Hypothalamus (tissue), 51 donors: ENCODE measurements at regions not wholly inside any gene's neighbourhood (a gene's known extent, or its start where the extent isn't known, plus 50 kb on each side); places are given as distances from the start of the nearest gene placed in this dataset.
A peak's percentile ranks its signal among the peaks of the same experiment; 100 is the strongest.

Source experiments
- DNase-seq, 51 donors: peaks; one replicate each; lab custom pipeline; 2025; lab: John Stamatoyannopoulos, UW

DNA sequence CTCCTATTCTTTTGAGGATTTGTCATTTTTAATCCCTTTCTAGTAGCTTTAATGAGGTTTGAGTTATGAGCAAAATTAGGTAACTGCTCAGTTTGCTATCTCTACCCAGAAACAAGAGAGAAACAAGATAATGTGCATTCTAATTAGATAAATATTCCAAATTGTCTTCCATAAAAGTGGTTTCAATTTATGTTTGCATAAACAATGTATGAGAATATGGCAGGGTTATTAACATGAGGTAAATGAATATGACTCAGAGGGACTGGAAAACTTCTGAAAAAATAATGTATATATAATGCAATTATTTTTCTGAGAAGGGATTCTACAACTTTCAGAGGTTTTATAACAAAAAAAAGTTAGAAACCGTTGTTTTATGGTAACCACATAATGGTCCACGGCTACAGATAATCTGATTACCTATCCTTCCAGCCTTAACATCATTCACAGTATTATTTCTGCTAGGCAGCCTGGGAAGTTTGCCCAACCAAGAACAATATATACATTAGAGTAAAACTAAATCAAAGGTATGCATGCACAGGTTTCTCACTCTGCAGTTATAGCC, 101.2 kb downstream of the CRPPA start:
- no peak for DNase-seq

DNA sequence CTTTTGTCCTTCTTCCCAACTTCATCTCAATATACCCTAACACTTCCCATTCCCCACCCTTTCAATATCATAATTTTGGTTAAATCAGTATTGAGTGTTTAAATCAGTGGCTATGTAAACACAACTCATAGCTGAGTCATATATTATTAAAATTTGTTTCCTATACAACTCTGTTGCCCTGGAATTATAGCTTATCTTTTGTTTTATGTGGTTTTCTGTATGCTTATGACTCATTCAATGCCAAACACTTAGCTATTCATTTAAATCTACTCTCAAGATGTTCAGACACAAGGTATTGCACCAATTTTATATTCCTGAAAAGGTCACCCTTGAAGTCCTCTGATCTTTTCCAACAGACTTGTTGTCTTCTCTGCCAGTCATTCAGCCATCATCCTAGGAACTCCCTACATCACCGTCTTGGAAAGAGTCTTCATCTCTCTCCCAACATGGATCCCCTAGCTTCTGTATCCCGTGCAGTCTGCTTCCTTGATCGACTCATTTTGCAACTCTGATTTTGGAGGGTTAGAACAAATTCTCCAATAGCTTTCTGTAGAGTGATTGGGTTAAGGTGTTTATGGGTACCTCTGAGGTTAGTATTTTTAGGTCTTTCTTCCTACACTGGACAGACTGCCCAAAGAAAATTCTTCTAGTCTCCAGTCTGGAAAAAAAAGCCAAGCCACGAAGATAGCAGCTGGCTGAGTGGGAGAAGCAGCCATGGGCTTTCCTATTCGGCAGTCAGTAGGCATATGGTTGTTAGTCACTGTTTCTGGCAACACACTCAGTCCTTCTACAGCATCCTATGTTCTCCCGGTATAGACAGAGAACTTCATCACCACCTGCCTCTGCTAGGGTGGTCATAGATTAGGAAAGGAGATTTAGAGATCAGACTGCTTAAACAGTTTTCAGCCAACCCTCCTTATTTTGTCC, 102.1 kb downstream of the CRPPA start:
- DNase-seq, result peak in 1 of 51 donors; percentile 27

DNA sequence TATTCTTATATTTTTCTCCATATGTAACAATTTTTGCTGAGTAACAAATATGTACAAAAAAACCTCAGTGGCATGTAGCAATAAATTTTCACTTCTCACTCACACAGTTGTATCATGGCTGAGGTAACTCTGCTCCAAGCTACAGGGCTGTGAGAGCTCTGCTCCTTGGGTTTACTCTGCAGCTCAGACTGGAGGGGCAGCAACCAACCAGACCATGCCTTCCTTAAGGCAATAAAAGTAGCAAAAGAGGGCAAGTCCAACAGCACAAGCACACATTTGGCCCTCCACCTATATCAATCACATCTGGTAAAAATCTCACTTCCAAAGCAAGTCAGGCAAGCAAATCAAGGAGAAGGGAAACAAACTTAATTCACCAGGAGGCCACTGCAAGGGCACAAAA, 102.9 kb downstream of the CRPPA start:
- no peak for DNase-seq

DNA sequence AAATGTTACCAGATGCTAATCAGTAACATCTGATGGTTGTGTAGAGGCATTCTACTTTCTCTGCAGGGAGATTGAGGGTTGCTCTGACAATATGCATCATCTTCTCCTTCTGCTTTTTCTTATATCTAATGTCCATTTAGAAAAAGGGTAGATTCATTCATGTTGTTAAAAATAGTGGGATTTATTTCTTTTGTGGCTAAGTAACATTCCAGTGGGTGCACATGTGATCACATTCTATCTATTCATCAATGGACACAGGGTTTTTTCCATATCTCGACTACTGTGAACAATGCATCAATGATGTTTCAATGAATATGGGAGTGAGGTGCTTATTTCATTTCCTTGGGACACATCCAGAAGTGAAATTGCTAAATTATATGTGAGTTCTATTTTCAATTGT, 103.9 kb downstream of the CRPPA start:
- DNase-seq, result no peak

DNA sequence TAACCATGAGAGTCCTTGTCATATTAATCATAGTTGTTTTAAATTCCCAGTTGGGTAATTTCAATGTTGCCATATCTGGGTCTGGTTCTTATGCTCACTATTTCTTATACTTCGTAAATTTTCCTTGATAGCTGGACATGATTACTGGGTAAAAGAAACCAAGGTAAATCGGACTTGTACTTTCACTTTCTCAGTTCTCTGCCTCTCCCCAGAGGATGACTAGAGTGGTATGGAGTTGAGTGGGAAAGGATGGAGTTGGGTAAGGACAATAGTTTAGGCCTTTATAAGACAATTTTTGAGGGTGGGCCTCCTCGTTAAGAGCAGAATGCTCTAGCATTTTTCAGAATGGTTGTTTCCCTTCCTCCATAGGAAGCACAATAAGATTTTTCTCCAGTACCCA, 106.1 kb downstream of the CRPPA start:
- no peak for DNase-seq

DNA sequence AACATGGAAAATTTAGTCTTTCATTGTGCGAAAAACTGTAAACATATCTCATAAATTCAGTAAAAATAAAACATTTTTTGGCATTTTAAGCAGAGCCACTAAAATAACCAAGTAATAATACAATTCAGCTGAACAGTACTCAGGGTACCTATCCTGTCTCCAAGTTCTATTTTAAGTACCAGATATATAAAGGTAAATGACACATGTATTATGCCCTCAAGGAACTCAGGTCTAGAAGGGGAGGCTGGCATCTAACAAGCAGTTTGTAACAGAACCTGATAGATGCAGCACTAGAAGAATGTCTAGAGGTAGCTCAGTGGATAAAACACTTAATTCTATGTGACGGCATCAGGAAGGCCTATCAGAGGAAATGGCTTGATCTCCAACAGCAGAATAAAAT, 112.2 kb downstream of the CRPPA start:
- no peak for DNase-seq

DNA sequence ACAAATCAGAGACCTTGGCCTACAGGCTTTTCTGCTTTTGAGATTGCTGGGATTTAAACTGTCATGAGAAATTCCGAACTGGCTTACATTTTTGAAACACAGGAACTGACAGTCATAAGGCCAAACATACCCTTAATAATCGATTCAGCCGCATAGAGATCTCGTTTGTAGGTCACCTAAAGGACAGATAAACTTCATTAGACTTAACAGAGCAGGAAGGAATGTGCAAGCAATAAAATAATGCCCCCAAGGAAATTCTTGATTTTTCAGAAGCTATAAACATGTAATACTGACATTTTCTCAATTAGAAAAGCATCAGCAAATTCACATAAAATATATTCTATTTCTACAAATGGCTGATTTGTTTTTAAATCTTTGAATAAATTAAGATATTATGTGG, 120.0 kb downstream of the CRPPA start:
- DNase-seq, result no peak

DNA sequence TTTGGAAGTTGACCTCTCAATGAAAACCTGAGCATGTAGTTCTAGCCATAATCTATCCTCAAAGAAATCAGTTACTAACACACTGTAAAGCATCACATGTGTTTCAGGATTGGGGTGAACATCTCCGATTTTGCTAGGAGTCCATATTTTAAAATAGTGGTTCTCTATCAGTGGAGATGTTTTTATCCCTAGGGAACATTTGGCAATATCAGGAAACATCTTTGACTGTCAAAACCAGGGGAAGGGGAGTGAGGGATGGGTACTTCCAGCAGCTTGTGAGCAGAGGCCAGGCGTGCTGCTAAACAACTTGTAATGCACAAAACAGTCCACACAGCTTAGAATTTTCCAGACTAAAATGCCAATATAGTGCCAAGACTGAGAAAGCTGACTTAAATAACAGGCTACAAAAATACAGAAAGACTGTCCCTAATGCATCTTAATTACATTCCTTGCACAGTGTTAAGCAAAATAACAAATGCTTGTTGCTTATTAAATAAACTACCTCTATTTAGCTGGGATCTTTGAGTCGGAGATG, 120.9 kb downstream of the CRPPA start:
- no peak for DNase-seq

DNA sequence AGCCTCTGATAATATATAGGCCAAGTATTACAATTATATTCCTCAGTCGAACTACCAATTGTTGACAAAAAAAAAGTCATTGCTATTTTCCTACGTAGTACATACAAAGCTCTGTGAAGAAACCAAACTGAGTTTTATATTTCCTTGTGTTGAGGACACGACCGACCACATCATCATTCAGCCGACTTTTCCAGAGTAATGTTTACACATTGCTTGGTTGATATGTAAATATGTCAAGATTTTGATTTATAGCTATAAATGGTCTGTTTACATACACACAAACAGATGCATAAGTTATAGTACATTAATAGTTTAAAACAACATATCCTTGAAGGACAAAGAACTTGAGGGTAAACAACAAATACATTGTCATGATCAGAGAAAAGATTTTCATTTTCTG, 121.5 kb downstream of the CRPPA start:
- DNase-seq, result no peak

DNA sequence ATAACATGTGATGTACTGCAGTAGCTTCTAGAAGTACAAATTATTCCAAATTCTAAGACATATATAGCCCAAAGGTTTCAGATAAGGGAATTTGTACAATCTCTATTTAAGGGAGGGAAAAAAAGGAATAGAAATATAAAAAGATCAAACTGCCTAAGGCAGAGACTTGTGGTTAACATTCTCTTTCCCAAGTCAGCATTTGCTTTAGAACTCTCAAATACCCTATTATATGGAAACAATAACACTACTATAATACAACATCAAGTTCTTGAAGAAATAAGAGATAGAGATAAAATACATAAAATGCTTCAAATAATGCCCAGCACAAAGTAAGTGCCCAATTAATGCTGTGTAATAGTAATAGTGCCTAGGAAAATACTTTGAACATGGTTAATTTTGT, 123.1 kb downstream of the CRPPA start:
- DNase-seq, result no peak

DNA sequence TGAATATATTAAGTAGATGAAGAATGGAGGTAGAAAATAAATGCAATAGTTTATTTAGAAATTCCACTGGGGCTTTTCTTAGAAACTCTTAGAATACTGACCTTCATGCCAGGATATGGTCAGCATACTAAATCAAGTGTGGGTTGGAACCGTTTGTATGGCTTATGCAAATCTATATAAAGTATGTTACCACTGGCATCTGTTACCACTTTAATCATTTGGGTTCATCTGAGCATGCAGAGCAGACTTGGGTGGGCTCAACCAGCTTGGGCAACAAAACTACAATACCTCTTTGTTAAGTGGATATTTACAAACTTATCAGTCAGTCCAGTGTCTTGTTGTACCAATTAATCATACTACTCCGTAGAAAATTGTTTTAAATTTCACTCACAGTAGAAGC, 125.8 kb downstream of the CRPPA start:
- no peak for DNase-seq

DNA sequence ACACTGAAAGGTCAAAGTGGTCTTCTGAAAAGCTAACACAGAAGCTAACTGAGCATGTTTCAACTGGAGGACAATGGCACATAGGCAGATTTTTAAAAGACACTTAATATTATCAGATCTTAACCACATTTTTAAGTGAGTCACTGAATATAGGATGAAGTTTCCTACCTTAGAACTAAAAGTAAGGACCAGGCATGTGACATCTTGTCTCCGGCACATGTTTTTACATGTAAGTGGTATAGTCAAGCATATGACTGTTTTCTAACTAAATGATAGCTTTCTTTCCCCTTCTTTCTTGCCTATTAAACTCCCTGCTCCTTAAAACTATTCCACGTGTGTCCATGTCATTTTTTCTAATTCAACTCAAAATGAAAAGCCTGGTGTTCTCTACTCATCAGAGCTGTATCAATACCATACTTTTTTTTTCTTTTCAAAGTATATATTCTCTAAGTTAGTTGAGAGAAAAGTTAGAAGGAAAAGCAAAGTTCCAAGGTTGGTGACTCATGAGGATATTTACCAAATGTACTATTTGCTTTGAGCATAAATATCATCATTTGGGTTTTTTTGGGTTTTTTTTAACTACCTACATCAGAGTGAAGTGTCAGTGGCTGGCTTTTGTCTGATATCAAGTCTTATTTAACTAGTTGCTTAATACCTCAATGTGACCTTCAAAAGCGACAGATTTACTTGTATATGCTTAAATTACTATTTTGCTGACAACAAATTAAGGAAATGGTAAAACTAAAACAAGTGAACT, 127.5 kb downstream of the CRPPA start:
- no peak for DNase-seq

DNA sequence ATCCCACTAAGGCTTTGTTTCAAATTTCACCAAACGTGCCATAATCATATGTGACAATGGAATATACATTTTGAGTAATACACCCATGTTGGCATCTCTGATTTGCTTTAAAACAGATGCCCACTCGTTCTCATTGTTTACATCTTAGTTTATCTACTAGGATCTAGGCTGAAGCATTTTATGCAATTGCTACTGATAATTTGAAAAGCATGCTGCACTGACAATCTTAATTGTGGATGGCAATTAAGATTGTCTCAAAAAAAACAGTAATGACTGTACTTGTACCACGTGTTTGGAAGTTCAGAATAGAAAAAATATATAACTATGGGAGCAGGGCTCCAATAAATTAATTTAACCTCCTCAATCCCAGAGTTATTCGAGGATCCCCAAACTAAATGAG, 136.8 kb downstream of the CRPPA start:
- DNase-seq, result no peak

DNA sequence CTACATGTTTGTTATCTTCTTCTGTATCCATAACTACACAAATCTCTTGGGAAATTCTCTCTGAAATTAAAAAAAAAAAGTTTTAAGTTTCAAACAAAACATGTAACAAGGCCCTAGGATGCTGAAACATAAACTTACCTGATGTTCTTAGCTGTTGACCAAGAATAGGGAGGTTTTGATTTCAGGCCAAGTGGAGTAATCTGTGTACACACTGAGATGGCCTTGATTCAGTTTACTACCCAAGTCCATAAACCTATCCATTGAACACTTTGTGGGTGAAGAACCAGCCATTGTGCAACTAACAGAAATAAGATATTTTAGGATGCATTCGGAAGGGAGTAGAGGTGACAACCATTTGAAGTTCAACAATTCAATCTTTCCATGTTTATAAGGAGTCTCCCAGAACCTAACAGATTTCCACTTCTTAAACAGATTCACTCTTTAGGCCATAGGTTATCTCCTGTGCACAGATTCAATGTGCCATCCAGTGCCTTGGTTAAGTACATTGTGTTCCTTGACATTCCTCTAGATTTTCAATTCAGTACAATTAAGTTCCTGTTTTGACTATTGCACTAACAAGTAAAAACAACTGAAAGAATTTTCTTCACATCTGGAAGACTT, 143.1 kb downstream of the CRPPA start:
- DNase-seq, result no peak

DNA sequence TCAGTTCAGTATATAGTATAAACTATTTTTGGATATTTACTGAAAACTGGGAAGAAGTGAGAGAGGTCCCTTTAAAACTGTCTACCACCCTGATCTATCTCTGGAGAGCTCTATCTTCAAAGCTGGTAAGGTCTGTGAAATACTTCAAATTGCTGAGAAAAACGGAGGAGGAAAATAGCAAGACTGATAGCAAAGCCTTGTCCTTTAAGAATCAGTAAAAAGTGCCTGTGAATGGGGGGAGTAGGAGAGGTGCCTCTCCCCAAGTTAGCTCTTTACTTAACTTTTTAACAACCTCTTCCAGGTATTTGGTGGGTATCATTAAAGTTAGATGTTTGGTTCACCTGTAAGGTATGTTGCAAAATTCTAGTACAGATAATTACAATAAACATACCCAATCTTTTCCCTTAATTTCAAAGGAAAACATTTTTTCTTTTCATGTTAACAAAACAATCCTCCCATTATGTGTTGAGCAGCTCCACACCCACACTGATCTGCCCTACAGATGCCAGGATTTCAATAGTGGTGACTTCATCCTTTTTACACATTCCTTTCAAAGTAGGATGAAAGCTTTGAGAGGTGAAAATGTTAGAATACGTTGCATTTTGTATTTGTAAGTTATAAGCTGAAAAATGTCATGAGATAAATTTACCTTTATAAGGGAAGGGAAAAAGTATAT, 149.2 kb downstream of the CRPPA start:
- peak in 1 of 51 donors; percentile 2 for DNase-seq

DNA sequence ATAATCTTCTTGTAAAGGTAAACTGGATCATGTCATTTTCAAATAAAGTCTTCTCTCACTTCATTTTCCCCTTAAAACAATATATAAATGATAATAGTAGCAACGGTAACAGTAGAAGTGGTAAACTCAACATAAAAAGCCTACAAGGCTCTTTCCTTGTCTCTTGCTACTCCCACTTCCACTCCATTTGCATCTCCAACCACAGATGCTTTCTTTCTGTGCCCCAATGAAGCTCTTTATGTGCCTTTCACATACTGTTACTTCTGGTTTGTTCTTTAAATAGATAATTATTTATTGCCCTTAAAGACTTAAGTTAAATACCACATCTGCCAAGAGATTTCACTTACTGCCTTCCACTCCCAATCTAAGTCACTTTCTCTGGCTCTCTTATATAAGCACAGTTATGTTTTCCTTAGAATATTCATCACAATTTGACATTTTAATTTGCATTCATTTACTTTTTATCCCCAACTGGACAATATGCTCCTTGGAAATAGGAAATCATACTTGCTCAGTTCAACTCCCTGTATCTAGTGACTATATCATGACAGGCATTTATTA, 149.9 kb downstream of the CRPPA start:
- no peak for DNase-seq

DNA sequence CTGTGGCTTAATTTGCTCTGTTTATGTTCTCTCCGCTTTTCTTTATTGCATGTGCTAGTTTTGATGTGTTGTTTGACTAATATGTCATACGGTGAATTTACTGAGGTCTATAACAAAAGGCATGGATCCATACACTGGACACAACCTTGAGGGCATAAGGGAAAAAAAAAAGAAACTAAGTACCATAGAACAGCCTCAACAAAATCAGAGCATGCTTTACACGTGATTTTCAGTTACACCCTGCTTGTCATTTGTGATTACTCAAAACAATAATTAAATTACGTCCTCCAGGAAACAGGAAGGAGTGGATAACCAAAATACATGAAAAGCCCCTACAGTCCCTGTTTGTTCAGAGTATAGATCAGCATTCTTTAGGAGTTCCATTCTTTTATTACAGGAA, 150.5 kb downstream of the CRPPA start:
- no peak for DNase-seq

DNA sequence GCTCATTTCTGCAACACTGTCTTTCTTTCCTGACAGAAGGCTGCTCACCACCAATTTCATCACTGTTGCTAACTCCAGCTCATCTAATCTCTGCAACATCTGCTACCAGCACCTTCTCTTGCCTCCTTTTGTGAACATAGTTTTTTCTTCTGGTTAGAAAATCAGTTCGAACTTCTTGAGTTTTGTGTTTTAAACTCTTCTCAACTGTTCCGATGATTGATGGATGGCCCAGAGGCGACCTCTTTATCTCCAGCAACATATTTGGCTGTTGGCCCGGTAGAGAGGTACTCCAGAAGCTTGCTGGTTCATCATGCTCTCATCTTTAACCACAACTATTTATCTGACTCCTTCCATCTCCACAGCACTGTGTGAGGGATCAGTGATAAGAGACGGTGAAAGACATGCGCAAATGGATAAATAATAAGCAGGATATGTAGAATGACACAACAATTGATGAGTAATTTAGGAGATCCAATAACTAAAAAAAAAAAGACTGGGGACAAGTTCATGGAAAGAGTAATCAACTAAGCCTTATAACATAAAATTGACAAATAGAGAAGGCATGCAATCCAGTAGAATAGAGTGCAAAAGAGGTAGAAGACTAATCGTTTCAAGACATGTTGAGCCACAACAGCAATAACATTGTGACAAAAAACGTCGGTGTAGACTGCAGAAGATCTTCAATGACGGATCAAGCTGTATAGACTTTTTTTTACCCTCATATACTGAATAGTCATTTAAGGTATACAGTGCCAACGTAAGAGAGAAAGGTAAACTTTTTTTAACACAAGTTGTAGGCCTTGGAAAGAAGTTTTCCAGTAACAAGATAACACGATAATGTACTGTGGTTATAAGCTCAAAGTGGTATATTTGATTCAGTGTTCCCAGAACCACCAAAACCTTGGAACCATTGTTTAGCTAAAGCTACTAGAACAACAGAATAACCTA, 152.2 kb downstream of the CRPPA start:
- DNase-seq, result no peak
